GM19324 (cell line): ENCODE measurements at regions not wholly inside any gene's neighbourhood (a gene's known extent, or its start where the extent isn't known, plus 50 kb on each side); places are given as distances from the start of the nearest gene placed in this dataset.
"Not testable (repeated sequence)": the region's sequence is repeated elsewhere in the genome, so short reads cannot be mapped to it uniquely, and the experiment has no call there.

ENCODE experiments used
- ATAC-seq: cut with Tn5 transposase; IDR thresholded peaks from one replicate; pipeline ENCODE4 v1.9.1; 2021; ENCODE audit warnings: mild to moderate bottlenecking, moderate library complexity; ENCODE audit not compliant: unreplicated experiment, low FRiP score

DNA sequence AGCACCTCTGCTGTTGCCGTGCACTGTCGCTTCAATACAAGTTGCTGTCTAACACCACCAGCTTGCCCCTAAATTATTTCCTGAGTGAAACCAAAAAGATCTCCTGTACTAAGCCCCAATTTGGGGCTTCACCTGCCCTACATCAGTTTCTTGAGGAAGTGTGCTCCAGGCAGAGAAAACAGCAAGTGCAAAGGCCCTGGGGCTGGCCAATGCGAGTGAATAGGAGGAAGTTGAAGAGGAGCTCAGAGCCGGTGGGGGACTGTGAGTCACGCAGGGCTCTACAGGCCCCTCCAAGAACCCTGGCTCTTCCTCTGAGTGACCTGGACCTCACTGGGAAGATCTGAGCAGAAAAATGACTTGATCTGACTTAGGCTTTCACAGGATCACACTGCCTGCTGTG is 117.2 kb downstream of the IPO8 start:
- no peak for ATAC-seq

DNA sequence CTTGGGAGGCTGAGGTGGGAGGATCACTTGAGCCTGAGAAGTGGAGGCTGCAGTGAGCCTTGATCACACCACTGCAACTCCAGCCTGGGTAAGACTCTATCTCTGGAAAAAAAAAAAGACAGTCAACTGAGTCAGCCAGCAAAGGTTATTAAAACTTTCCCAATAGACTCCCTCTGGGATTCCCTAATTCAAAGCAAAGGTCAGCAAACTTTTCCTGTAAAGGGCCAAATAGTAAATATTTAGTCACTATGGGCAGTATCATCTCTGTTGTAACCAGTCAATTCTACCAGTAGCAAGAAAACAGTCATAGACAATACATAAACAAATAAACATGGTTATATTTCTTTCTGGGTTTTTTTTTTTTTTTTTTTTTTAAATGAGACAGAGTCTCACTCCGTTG is 122.5 kb downstream of the IPO8 start:
- ATAC-seq: no peak

DNA sequence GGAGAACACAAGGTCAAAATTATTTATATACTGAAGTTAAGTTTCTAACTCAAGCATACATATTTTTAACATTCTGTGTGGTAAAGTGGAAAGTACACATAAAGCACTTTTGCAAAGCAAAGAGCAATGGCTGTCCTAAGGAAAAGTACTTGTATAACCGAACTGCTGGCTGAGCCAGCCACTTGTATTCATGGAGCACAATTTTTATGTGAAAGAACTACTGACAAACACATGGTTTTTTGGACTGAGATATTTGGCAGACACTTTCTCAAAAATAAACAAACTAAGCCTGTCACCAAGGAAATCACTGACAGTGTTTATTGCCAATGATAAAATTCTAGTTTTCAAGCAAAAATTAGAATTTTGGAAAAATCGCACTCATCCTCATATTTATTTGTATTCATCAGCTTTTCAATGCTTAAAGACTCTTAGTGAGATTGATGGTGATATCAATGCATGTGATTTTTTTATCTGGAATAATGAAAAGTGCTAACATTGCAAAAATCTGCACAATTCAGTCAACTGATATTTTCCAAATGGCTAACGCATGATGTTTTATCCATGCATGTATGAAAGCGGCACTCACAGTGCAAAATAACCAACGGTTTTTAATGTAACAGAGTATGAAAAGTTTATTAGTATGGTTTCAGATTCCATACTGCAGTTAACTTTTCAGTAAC is 125.3 kb downstream of the IPO8 start:
- no peak for ATAC-seq

DNA sequence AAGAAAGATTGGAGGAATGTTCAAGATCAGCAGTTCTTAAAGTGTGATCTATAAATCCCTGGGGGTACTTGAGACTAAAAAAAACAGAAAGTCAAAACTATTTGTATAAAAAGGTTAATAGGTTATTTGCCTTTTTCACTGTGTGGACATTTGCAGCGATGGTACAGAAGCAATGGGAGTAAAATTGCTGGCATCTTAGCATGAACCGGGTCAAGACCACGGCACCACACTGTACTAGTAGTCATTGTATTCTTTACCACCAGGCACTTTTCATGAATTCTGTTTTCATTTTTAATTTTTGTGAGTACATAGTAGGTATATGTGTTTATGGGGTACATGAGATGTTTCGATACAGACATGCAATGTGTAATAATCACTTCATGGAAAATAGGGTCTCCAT is 126.2 kb downstream of the IPO8 start:
- no peak for ATAC-seq

DNA sequence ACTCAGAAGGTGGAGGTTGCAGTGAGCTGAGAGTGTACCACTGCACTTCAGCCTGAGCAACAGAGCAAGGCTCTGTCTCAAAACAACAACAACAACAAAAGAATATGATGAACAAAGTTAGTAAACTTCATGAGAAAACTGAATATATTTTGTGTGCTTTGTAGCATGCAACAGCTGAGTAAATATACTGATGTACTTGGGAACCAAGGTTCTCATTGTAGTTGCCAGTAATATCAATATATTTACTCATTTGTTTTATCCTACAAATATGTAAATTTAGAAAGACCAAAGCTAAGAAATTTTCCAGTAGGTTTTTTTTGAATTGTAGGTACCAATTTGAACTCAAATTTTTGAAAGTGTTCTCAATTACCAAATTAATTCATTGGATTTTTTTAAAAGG is 127.2 kb downstream of the IPO8 start:
- no peak for ATAC-seq

DNA sequence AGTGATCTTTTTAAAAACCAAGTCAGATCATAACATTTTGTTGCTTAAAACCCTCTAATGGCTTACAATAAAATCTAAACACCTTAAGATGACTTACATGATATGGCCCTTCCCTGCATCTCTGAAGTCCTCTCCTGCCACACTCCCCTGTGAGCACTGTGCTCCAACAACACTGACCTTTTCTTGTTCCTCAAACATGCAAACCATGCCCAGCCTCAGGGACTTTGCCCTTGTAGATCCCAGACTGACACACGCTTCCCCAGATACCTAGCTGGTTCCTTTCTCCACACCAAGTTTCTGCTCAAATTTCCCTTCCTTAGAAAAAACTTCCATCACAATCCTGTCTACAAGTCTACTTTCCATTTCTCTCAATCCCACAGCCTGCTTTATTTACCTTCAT is 128.6 kb downstream of the IPO8 start:
- ATAC-seq: no peak

DNA sequence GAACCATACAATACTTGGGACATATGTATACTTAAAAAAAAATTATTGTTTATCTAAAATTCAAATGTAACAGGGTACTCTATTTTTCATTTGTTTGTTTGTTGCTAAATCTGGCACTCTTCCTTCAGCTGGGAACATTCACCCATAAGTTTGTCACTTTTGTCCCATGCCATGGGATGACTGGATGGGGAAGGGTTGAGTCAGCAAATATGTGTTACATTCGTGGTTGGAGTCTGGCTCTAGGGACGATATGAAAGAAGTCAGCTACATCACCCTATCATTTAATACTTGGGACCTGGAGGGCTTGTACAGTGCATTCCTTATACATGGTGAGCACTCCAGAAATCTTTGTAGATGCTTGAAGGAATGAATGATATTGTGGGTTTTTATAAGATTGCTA is 131.3 kb downstream of the IPO8 start:
- ATAC-seq: no peak

DNA sequence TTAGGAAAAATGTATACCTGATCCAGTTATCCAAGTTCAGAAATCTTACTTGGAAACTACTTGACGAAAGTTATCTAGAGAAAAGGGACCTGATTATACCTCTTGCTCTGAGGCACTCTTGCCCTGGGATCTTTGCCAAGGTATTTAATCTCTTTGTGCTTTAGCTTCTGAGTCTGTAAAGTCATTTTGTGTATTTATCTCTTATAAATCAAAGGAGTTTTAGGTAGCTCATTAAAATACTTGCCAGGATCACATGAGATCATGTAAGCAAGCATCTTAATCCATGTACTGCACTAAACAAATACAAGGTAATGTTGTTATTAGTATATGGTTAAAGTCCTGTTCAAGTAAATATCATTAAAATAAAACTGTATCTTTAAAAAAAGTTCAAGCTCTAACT is 147.5 kb downstream of the IPO8 start:
- no peak for ATAC-seq

DNA sequence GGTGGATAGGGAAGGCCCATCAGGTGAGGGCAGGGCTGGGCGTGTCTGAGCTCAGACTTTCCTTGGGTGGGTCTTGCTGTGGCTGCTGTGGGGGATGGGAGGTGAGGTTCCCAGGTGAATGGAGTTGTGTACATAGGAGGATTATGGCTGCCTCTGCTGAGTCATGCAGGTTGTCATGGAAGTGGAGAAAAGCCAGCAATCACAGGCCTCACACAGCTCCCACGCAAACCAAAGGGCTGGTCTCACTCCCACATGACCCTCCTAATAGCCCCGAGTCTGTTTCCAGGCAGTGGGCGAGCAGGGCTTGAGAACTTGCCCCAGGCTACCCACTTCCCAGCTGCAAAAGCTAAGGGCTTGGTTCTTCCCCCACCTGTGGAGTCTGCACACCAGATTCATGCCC is 149.5 kb downstream of the IPO8 start:
- no peak for ATAC-seq

DNA sequence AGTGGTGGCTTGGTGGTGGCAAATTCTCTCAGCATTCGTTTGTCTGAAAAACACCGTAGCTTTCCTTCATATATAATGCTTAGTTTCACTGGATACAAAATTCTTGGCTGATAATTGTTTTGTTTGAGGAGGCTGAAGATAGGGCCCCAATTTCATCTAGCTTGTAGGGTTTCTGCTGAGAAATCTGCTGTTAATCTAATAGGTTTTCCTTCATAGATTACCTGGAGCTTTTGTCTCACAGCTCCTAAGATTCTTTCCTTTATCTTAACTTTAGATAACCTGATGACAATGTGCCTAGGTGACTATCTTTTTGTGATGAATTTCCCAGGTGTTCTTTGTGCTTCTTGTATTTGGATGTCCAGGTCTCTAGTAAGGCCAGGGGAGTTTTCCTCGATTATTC is 151.0 kb downstream of the IPO8 start:
- not testable (repeated sequence) for ATAC-seq

DNA sequence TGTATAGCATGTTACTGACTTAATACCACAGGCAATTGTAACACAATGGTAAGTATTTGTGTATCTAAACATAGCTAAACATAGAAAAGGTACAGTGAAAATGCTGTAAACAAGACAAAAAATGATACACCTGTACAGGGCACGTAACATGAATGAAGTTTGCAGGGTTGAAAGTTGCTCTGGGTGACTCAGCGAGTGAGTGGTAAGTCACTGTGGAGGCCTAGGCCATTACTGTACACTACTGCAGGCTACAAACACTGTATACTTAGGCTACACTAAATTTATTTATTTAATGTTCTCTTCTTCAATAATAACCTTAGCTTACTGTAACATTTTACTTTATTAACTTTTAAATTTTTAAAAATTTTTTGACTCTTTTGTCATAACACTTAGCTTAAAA is 158.4 kb downstream of the IPO8 start:
- ATAC-seq: no peak

DNA sequence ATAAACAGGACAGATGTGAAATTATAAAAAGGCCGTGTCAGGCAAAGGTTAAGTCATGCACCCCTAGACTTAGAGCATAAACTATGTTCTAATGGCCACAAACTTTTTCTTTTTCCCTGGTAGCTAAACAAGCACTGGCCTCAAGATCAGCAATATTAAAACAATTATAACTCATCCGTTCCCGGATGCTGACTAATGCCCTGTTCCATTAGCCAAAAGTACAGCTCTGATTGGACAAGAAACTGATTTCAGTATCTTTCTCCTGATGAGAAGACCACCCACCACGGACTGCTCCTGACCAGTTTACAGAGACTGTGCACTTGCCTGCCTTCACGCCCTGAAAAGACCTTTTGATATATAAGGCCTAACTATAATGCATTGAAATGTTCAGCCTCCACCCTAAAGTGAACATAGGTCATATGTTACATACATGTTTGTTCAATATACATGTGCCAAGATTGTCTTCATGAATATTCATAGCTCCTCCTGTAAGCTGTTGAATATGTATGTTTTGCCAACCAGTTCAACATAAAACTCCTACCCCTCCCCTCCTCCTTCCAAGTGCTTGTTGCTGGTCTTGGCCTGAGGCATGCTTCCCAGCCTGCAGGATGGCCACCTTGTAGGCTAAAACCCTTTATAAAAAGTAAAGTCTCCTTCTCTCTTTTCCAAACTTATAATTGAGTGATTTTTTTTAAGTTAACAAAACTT is 162.0 kb downstream of the IPO8 start:
- ATAC-seq: no peak

DNA sequence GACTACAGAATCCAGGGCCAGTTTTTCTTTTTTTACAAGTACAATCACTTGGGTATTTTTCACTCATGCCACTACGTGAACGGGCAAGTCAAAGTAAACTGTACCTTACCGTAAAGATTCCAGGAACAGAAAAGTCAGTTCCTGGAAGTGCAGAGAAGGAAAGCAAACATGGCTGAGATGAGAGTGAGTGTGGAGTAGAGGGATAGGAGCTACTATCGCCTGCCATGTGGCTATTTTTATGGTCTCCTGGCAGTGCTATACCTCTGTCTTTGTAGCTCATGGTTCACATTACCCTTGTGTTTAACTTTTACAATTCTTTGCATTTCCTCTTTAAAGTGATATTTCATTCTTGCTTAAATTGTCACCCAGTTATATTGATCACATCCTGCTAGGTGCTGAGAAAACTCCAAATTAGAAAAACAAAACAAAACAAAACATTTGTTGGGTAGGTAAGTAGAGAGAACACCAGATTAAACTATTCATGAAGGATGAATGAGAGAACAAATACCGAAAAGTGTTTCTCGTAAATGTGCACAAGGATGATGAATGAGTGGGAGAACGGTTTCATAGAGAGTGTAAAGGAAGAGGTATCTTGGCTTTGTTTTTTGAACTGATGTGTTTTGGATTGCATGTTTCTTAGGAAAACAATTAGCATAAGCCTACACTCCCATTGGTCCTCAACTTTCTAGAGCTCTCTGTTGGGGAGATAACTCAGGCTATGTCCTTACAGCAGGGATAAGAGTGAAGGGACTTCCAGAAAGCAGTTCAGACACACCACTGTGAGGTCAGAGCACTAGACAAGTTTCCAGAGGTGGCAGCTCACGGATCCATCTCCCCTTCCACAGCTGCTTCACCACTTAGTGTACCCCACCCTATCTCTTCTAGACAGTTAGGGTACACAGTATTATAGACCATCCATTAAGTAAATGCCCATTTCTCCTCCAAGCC is 163.7 kb downstream of the IPO8 start:
- ATAC-seq: no peak

DNA sequence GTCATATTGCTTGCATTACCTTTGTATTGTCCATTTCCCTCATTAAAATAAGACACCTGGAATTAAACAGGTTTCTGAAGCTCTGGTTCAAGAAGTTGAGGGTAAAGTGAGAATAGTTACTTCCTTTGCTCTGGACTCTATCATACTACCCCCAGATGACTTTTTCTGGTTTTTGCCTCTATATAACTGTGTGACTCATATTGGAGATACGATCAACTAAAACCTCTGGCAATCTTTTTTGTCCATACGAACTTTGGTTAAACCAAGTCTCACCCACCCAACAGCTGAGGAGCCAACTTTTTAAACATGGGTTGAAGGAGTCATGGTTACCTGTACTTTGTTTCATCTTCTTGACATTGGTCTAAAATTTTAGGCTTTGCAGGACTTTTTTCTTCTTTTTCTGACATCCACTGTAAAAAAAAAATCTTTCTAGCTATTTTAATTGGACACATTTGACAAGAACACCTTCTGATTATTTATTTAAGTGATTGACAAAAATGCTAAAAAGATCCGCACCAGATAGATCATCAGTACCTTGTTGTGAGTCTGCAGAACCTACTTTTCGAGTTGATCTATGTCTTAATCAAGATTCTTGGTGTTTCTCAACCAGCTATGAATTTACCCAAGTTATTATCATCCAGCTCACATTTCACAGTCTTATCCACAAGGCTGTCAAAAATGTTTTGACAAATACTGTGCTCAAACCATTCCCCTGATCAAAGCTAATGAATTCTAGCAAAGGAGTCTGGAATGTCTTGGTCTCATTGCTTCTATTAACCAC is 166.0 kb downstream of the IPO8 start:
- no peak for ATAC-seq

DNA sequence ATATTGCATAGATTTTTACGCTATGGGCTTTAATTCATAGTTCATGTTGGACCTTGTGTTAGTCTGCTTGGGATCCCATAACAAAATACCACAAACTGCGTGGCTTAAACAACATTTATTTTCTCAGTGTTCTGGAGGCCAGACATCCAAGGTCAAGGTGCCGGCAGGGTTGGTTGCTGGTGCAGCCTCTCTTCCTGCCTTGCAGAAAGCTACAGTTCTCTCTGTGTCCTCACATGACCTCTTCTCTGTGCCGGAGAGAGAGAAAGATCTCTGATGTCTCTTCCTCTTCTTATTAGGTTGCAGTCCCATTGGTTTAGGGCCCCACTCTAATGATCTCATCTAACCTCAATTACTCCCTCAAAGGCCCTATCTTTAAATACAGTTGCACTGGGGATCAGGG is 170.5 kb downstream of the IPO8 start:
- no peak for ATAC-seq

DNA sequence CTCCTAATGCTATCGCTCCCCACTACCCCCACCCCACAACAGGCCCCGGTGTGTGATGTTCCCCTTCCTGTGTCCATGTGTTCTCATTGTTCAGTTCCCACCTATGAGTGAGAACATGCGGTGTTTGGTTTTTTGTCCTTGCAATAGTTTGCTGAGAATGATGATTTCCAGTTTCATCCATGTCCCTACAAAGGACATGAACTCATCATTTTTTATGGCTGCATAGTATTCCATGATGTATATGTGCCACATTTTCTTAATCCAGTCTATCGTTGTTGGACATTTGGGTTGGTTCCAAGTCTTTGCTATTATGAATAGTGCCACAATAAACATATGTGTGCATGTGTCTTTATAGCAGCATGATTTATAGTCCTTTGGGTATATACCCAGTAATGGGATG is 175.4 kb downstream of the IPO8 start:
- ATAC-seq: not testable (repeated sequence)

DNA sequence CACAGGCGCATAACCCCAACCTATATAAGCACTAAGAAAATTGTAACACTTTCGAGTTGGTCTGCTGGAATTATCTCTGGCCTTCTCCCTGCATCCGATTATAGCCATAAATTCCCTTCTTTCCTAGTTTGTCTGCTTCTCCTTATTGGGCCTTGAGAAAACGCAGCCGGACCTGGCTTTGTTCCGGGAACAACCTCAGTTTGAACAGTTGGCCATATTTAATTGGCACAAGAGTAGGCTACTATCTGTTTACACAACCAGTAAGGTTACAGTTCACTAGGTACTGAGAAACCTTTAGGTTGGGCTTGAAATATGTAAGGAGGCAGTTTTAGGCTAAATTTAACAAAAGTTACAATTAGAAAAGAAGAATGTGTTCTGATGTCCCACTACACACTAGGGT is 176.1 kb downstream of the IPO8 start:
- no peak for ATAC-seq

DNA sequence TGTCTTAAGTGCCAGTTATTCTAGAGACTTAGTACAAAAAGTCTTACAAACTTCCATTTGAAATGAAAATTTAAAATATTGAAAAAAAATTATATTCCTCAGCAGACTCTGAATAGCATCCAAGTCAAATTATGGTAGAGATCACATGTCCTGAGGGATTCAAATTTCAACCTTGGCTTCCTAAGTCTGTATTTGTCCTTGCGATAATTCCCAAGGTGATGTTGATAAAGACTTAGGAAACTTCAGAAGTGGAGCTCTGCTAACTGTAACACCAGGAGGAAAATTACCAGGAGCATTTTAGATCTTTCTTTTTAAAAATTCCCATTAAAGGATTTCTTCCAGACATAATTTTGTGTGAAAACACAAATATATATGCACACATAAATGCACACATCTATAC is 178.3 kb downstream of the IPO8 start:
- no peak for ATAC-seq

DNA sequence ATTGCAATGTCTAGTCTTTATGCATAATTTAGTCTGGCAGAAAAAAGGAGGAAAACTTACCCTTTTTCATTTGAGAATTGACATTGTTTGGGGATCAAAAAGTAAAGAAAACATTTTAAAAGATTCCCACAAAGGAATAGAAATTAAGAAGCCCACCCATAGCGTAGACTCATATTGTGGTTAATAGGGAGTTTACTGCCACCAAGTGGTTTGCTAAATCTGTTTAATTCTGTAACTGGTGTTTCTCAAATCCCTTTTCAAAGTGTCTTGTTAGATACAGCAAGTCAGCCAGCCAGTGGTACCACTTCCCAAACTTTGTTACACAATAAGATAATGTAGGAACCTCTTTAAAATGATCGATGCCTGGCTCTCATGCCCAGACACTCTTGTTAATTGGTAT is 180.3 kb downstream of the IPO8 start:
- no peak for ATAC-seq

DNA sequence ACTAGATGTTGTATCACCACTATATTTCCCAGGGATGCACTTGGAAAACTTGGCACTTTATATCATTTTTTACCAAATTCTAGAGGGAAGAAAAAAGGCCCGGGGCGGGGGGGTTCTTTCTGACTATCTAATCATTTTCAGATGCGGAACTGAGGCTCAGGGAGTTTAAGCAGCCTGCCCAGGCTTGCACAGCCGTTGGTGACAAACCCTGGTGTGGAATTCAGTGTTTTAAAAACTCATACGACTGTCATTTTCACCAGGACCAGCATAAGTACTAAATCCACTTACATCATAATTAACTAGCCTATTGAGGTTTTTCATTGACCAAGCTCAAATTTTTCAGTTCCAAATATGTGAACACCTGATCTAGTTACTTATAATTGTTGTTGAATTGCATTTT is 181.0 kb downstream of the IPO8 start:
- ATAC-seq: no peak
